SK-N-SH (cell line): ENCODE measurements at regions not wholly inside any gene's neighbourhood (a gene's known extent, or its start where the extent isn't known, plus 50 kb on each side); places are given as distances from the start of the nearest gene placed in this dataset.

ENCODE experiments used
- CTCF ChIA-PET: fragments of 300-600, 350-600 bp; formaldehyde crosslinking; extraction: SDS; loops from one replicate; lab custom pipeline; 2021; lab: Yijun Ruan, JAX
- POLR2A ChIA-PET: fragments of 350-600 bp; sonication (Branson Sonifier 250); formaldehyde crosslinking; extraction: SDS; loops from one replicate; lab custom pipeline; 2020; ENCODE audit warnings: antibody characterized with exemption, inconsistent platforms; lab: Yijun Ruan, JAX
- DNase-seq: peaks from one replicate; pipeline ENCODE4 v3.0.0; 2012
- H2AFZ ChIP-seq: fragments of 200-600 bp; sonication (generic); 2 replicates; pipeline ENCODE4 v1.8.1; 2016; ENCODE audit warnings: antibody characterized with exemption, mild to moderate bottlenecking, low read depth
- H3F3A ChIP-seq: fragments of 200-600 bp; sonication (generic); replicated peaks from 2 replicates; pipeline ENCODE3; 2016; ENCODE audit warnings: antibody characterized with exemption, mild to moderate bottlenecking; ENCODE audit not compliant: insufficient read depth
- H3K27ac ChIP-seq, 2 experiments: fragments of 200-500 bp in 1 of 2; fragments of 200-600 bp in 1 of 2; sonication (Bioruptor generic) in 1 of 2; sonication (generic), shearing (Covaris generic) in 1 of 2; 2 replicates each; pipeline versions ENCODE4 v1.5.1 to v1.6.1; 2014 to 2016; ENCODE audit warnings: low read depth in 2 of 2, inconsistent platforms in 1 of 2, low read length in 1 of 2, mild to moderate bottlenecking in 1 of 2, mixed read lengths in 1 of 2
- H3K27me3 ChIP-seq: fragments of 200-600 bp; sonication (generic), shearing (Covaris generic); 2 replicates; pipeline ENCODE4 v1.6.1; 2016; ENCODE audit warnings: mixed run types; ENCODE audit not compliant: insufficient read depth
- H3K36me3 ChIP-seq, 2 experiments: fragments of 200-500 bp in 1 of 2; fragments of 200-600 bp in 1 of 2; sonication (Bioruptor generic) in 1 of 2; sonication (generic) in 1 of 2; replicated peaks in 1 of 2; 2 replicates each; pipeline versions ENCODE3 to v1.5.1; 2014 to 2016; ENCODE audit warnings: low read length in 1 of 2, mild to moderate bottlenecking in 1 of 2; ENCODE audit not compliant: insufficient read depth in 2 of 2, control insufficient read depth in 1 of 2
- H3K4me1 ChIP-seq, 2 experiments: fragments of 200-500 bp in 1 of 2; fragments of 200-600 bp in 1 of 2; sonication (Bioruptor generic) in 1 of 2; sonication (generic), shearing (Covaris generic) in 1 of 2; 2 replicates each; pipeline versions ENCODE4 v1.5.1 to v1.6.1; 2014 to 2016; ENCODE audit warnings: low read depth in 1 of 2, low read length in 1 of 2, mixed run types in 1 of 2; ENCODE audit not compliant: insufficient read depth in 2 of 2, control insufficient read depth in 1 of 2
- H3K4me2 ChIP-seq: fragments of 200-600 bp; sonication (generic), shearing (Covaris generic); 2 replicates; pipeline ENCODE4 v1.6.1; 2017; ENCODE audit warnings: mixed run types
- H3K4me3 ChIP-seq, 2 experiments: fragments of 200-500 bp in 1 of 2; fragments of 200-600 bp in 1 of 2; sonication (Bioruptor generic) in 1 of 2; sonication (generic), shearing (Covaris generic) in 1 of 2; 2 replicates each; pipeline versions ENCODE4 v1.5.1 to v1.8.1; 2014 to 2016; ENCODE audit warnings: low read depth in 2 of 2, inconsistent platforms in 1 of 2, low read length in 1 of 2, mild to moderate bottlenecking in 1 of 2, mixed read lengths in 1 of 2, moderate library complexity in 1 of 2
- H3K79me2 ChIP-seq: fragments of 200-600 bp; sonication (generic); 2 replicates; pipeline ENCODE4 v1.8.1; 2017; ENCODE audit warnings: mild to moderate bottlenecking; ENCODE audit not compliant: insufficient read depth
- H3K9ac ChIP-seq: fragments of 200-600 bp; sonication (generic); 2 replicates; pipeline ENCODE4 v1.6.1; 2017; ENCODE audit warnings: mixed run types
- H3K9me2 ChIP-seq: fragments of 200-600 bp; sonication (generic); 2 replicates; pipeline ENCODE4 v1.6.1; 2017; ENCODE audit warnings: mixed run types
- H3K9me3 ChIP-seq: fragments of 200-600 bp; sonication (generic); 2 replicates; pipeline ENCODE4 v1.6.1; 2017; ENCODE audit warnings: mixed run types, mild to moderate bottlenecking, moderate library complexity
- H4K20me1 ChIP-seq: fragments of 200-600 bp; sonication (generic); 2 replicates; pipeline ENCODE4 v1.6.1; 2017; ENCODE audit warnings: mild to moderate bottlenecking, mixed run types; ENCODE audit not compliant: insufficient read depth
- ELF1 ChIP-seq: IDR thresholded peaks from 2 replicates; pipeline ENCODE4 v1.4.0; 2012
- EP300 ChIP-seq, 2 experiments: IDR thresholded peaks; 2 replicates each; pipeline versions ENCODE4 v1.4.0 to v1.6.1; 2012; ENCODE audit warnings: borderline replicate concordance in 1 of 2, low read depth in 1 of 2, low read length in 1 of 2
- EZH2phosphoT487 ChIP-seq: fragments of 200-600 bp; sonication (generic); IDR thresholded peaks from 2 replicates; pipeline ENCODE4 v1.6.1; 2017; ENCODE audit warnings: low read depth, mixed run types, mild to moderate bottlenecking, antibody characterized with exemption, moderate library complexity, borderline replicate concordance
- FOSL2 ChIP-seq: IDR thresholded peaks from 2 replicates; pipeline ENCODE4 v1.4.0; 2012; ENCODE audit warnings: low read depth, mild to moderate bottlenecking, moderate library complexity, borderline replicate concordance
- FOXJ3 ChIP-seq: sonication (generic); formaldehyde crosslinking; IDR thresholded peaks from 2 replicates; pipeline ENCODE4 v1.5.1; 2020; ENCODE audit warnings: mild to moderate bottlenecking, missing genetic modification reagents
- FOXM1 ChIP-seq: IDR thresholded peaks from 2 replicates; pipeline ENCODE4 v1.4.0; 2012; ENCODE audit warnings: low read depth, mild to moderate bottlenecking
- GABPA ChIP-seq: IDR thresholded peaks from 2 replicates; pipeline ENCODE4 v1.4.0; 2012; ENCODE audit warnings: low read depth, mild to moderate bottlenecking
- GATA2 ChIP-seq: sonication (generic); formaldehyde crosslinking; IDR thresholded peaks from 2 replicates; pipeline ENCODE4 v1.5.0; 2020; ENCODE audit warnings: mild to moderate bottlenecking, missing genetic modification reagents
- JUND ChIP-seq: IDR thresholded peaks from 2 replicates; pipeline ENCODE4 v1.4.0; 2012
- MAX ChIP-seq: IDR thresholded peaks from 2 replicates; pipeline ENCODE4 v1.4.0; 2012; ENCODE audit warnings: low read depth
- NFIC ChIP-seq: IDR thresholded peaks from 2 replicates; pipeline ENCODE4 v1.4.0; 2012; ENCODE audit warnings: borderline replicate concordance
- NRF1 ChIP-seq: IDR thresholded peaks from 2 replicates; pipeline ENCODE4 v1.6.1; 2012; ENCODE audit warnings: low read depth, mild to moderate bottlenecking, low read length
- POLR2AphosphoS5 ChIP-seq: IDR thresholded peaks from 2 replicates; pipeline ENCODE4 v1.6.1; 2012; ENCODE audit warnings: low read depth, low read length
- RAD21 ChIP-seq: IDR thresholded peaks from 2 replicates; pipeline ENCODE4 v1.6.1; 2012; ENCODE audit warnings: mild to moderate bottlenecking, low read length
- RXRA ChIP-seq: IDR thresholded peaks from 2 replicates; pipeline ENCODE4 v1.4.0; 2012; ENCODE audit warnings: low read depth, mild to moderate bottlenecking, borderline replicate concordance
- TAF1 ChIP-seq: IDR thresholded peaks from 2 replicates; pipeline ENCODE4 v1.6.1; 2012; ENCODE audit warnings: low read depth, mild to moderate bottlenecking, low read length, moderate library complexity, borderline replicate concordance
- TCF12 ChIP-seq: IDR thresholded peaks from 2 replicates; pipeline ENCODE4 v1.4.0; 2012
- TEAD4 ChIP-seq: IDR thresholded peaks from 2 replicates; pipeline ENCODE4 v1.4.0; 2012; ENCODE audit warnings: mild to moderate bottlenecking, borderline replicate concordance; ENCODE audit not compliant: insufficient read depth
- WGBS: methylation state at CpG from one replicate; pipeline ENCODE4 v1.1.6; 2017; ENCODE audit warnings: low lambda C conversion rate; 5-methylcytosine and 5-hydroxymethylcytosine counted together
- TF ChIP-seq, protein P1 (sequence below): IDR thresholded peaks from 2 replicates; pipeline ENCODE4 v1.4.0; 2012; ENCODE audit warnings: low read depth, borderline replicate concordance
- TF ChIP-seq, protein P2 (sequence below): fragments of 150-350 bp; IDR thresholded peaks from 2 replicates; pipeline ENCODE4 v1.6.1; 2017; ENCODE audit warnings: antibody characterized with exemption, low read length, low read depth, borderline replicate concordance

GRCh38 chr6:131354356-131354755, 218.7 kb upstream of the ARG1 start:
- Histone ChIP-seq H3K4me1 (peaks cover 0 to 3% of the 10 kb centered on the region in 2 experiments; a peak in 1 of 4 replicates), H3K4me3 (no peak overlapping the region), H3K27ac (no peak overlapping the region), H3K36me3 (no peaks in the 10 kb centered on the region), H3F3A (no peaks in the 10 kb centered on the region), H3K4me2 (no peak overlapping the region), H3K9me2 (no peaks in the 10 kb centered on the region), H3K27me3 (no peaks in the 10 kb centered on the region; the same call in 1 of the 2 replicates), H2AFZ (no peak overlapping the region), H3K9ac (no peak overlapping the region), H3K9me3 (no peaks in the 10 kb centered on the region), H3K79me2 (no peaks in the 10 kb centered on the region), H4K20me1 (no peaks in the 10 kb centered on the region)
- TF ChIP-seq ELF1 = no peak
- TF ChIP-seq FOSL2 = no peak
- no peak for TF ChIP-seq GABPA
- TF ChIP-seq FOXM1 = no peak
- ChIA-PET POLR2A (interaction anchor here (0.5 kb wide), 1 partner anchor 92 kb away, joined by 3 read pairs; no protein-coding TSS in a partner anchor), CTCF (no interaction called here)
- DNase-seq = no peak
- WGBS = 29% methylated on average over 2 of the region's 2 CpGs

DNA sequence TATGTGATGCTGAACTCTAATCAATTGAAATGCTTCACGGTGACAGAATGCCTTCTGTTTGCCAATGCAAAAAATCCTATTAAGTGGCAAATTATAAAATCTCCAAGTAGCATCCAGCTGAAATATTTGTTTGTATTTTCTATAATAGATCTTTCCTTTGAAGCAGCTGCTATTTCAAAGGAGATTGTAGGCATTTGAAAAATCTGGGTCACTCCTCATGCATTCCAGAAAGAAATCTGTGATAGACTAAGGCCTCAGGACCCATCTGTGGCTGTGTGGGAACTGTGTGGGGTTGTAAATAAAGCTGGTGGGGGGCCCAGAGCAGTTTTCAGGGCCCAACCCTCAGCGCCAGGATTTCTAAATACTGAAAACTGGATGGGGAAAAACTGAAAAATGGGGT, 216.9 kb upstream of the ARG1 start:
- H2AFZ ChIP-seq = no peak overlapping the region
- H4K20me1 ChIP-seq = no peaks in the 10 kb centered on the region
- no peaks in the 10 kb centered on the region; the same call in 1 of the 2 replicates for H3K27me3 ChIP-seq
- H3K4me2 ChIP-seq = no peak overlapping the region
- ChIA-PET CTCF (no interaction called here), POLR2A (no interaction called here)
- H3K79me2 ChIP-seq = no peaks in the 10 kb centered on the region
- whole genome bisulfite sequencing = 15% methylated on average over 2 of the region's 2 CpGs
- no peaks in the 10 kb centered on the region for H3K9me2 ChIP-seq
- no peak overlapping the region for H3K27ac ChIP-seq
- peaks cover 0 to 3% of the 10 kb centered on the region in 2 experiments; a peak in 1 of 4 replicates for H3K4me1 ChIP-seq
- DNase-seq = no peak
- no peak overlapping the region for H3K9ac ChIP-seq
- H3K9me3 ChIP-seq = no peaks in the 10 kb centered on the region
- no peaks in the 10 kb centered on the region for H3K36me3 ChIP-seq
- TF ChIP-seq NFIC (no peak), RAD21 (no peak), NRF1 (no peak), FOXJ3 (CRISPR knock-in tag) (no peak), EZH2phosphoT487 (no peak), JUND (no peak), POLR2AphosphoS5 (no peak), MAX (no peak), TCF12 (no peak), TAF1 (no peak), FOXM1 (no peak), GATA2 (CRISPR knock-in tag) (no peak), EP300 (IDR thresholded peaks at IDR 0.05; ENCODE audit: borderline replicate concordance in 1 of 2, low read depth in 1 of 2, low read length in 1 of 2) (no peak), GABPA (no peak), RXRA (no peak), FOSL2 (no peak), TEAD4 (no peak)
- TF ChIP-seq, protein P1, sequence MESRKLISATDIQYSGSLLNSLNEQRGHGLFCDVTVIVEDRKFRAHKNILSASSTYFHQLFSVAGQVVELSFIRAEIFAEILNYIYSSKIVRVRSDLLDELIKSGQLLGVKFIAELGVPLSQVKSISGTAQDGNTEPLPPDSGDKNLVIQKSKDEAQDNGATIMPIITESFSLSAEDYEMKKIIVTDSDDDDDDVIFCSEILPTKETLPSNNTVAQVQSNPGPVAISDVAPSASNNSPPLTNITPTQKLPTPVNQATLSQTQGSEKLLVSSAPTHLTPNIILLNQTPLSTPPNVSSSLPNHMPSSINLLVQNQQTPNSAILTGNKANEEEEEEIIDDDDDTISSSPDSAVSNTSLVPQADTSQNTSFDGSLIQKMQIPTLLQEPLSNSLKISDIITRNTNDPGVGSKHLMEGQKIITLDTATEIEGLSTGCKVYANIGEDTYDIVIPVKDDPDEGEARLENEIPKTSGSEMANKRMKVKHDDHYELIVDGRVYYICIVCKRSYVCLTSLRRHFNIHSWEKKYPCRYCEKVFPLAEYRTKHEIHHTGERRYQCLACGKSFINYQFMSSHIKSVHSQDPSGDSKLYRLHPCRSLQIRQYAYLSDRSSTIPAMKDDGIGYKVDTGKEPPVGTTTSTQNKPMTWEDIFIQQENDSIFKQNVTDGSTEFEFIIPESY = no peak
- TF ChIP-seq, protein P2, sequence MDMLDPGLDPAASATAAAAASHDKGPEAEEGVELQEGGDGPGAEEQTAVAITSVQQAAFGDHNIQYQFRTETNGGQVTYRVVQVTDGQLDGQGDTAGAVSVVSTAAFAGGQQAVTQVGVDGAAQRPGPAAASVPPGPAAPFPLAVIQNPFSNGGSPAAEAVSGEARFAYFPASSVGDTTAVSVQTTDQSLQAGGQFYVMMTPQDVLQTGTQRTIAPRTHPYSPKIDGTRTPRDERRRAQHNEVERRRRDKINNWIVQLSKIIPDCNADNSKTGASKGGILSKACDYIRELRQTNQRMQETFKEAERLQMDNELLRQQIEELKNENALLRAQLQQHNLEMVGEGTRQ = no peak
- H3F3A ChIP-seq = no peaks in the 10 kb centered on the region
- H3K4me3 ChIP-seq = no peak overlapping the region
